CD4-positive, alpha-beta T cell (primary cell): ENCODE measurements at regions not wholly inside any gene's neighbourhood (a gene's known extent, or its start where the extent isn't known, plus 50 kb on each side); places are given as distances from the start of the nearest gene placed in this dataset.

Experiments
- ATAC-seq: fragments of 200-7000 bp; cut with Tn5 transposase; one replicate; pipeline ENCODE4 v1.10.0; 2022; ENCODE audit warnings: mild to moderate bottlenecking; ENCODE audit not compliant: poor library complexity
- CTCF ChIA-PET: fragments of 350-600 bp; sonication (Branson Sonifier 250); formaldehyde crosslinking; loops from one replicate; lab custom pipeline; 2021; ENCODE audit warnings: antibody characterized with exemption, inconsistent platforms; lab: Charles Lee
- POLR2A ChIA-PET: fragments of 350-600 bp; sonication (Branson Sonifier 250); formaldehyde crosslinking; loops from one replicate; lab custom pipeline; 2021; ENCODE audit warnings: antibody characterized with exemption, inconsistent platforms; lab: Charles Lee
- DNase-seq, 14 experiments: peaks; one replicate each; pipeline ENCODE4 v3.0.0-alpha.2; 2013 to 2020; ENCODE audit warnings: mixed read lengths in 2 of 14
- H3K27ac ChIP-seq, 2 donors: one replicate each; pipeline versions ENCODE4 v1.5.1 to v1.7.0; 2013; ENCODE audit warnings: low read length in 2 of 2, low read depth in 1 of 2, mild to moderate bottlenecking in 1 of 2
- H3K27me3 ChIP-seq, 2 experiments: 1 replicate in 1 of 2; 2 replicates in 1 of 2; pipeline versions ENCODE4 v1.6.1 to v1.7.0; 2013; ENCODE audit warnings: low read length in 2 of 2, control low read depth in 1 of 2, mild to moderate bottlenecking in 1 of 2, moderate library complexity in 1 of 2; ENCODE audit not compliant: insufficient read depth in 2 of 2, control insufficient read depth in 1 of 2
- H3K36me3 ChIP-seq: one replicate; pipeline ENCODE4 v1.6.1; 2013; ENCODE audit warnings: low read length, control low read depth; ENCODE audit not compliant: insufficient read depth
- H3K4me1 ChIP-seq: one replicate; pipeline ENCODE4 v1.6.1; 2013; ENCODE audit warnings: low read length, control low read depth; ENCODE audit not compliant: insufficient read depth
- H3K4me3 ChIP-seq: one replicate; pipeline ENCODE4 v1.5.1; 2013; ENCODE audit warnings: mild to moderate bottlenecking, low read length, moderate library complexity
- H3K9me3 ChIP-seq, 2 experiments: 1 replicate in 1 of 2; 2 replicates in 1 of 2; pipeline versions ENCODE4 v1.6.1 to v1.7.0; 2013; ENCODE audit warnings: low read length in 2 of 2, mild to moderate bottlenecking in 2 of 2, control low read depth in 1 of 2, moderate library complexity in 1 of 2; ENCODE audit not compliant: control insufficient read depth in 1 of 2, insufficient read depth in 1 of 2
- H3K27ac Mint-ChIP-seq: one replicate; pipeline ENCODE4 v1.8.0; 2020; ENCODE audit warnings: mixed read lengths
- H3K27me3 Mint-ChIP-seq: one replicate; pipeline ENCODE4 v1.8.0; 2021; ENCODE audit warnings: mixed read lengths
- H3K36me3 Mint-ChIP-seq: one replicate; pipeline ENCODE4 v1.8.0; 2021; ENCODE audit warnings: low read depth, mixed read lengths
- H3K4me1 Mint-ChIP-seq: one replicate; pipeline ENCODE4 v1.8.0; 2021; ENCODE audit warnings: low read depth, mixed read lengths
- H3K4me3 Mint-ChIP-seq: one replicate; pipeline ENCODE4 v1.8.0; 2020; ENCODE audit warnings: mild to moderate bottlenecking, mixed read lengths
- H3K9me3 Mint-ChIP-seq: one replicate; pipeline ENCODE4 v1.8.0; 2020; ENCODE audit warnings: mixed read lengths
- CTCF ChIP-seq: fragments of 200-600 bp; IDR thresholded peaks from one replicate; pipeline ENCODE4 v1.8.0; 2022; ENCODE audit warnings: antibody characterized with exemption, mild to moderate bottlenecking
- intact Hi-C, 2 experiments: fragments of 100-400 bp; cut with DNase I in 1 of 2; cut with micrococcal nuclease in 1 of 2; formaldehyde crosslinking; loops; one replicate each; pipeline versions ENCODE4 v1.15.1 to v1.9.0; 2023 to 2025; cut with DNase I, micrococcal nuclease

- ATAC-seq (no peak), DNase-seq (no peak)
- no peak for TF ChIP-seq CTCF
- no peaks in the 10 kb centered on the region for H3K4me1 ChIP-seq
- Mint-ChIP-seq H3K4me3 (no peak overlapping the region), H3K4me1 (no peaks in the 10 kb centered on the region), H3K27me3 (no peaks in the 10 kb centered on the region), H3K27ac (no peak overlapping the region), H3K9me3 (no peaks in the 10 kb centered on the region), H3K36me3 (no peaks in the 10 kb centered on the region)
- CTCF ChIA-PET, result no interaction called here
- peaks cover 0 to 4% of the 10 kb centered on the region in 2 experiments for H3K9me3 ChIP-seq
- no peaks in the 10 kb centered on the region for H3K27me3 ChIP-seq
- intact Hi-C loops, result no loop called here
- no peak overlapping the region for H3K4me3 ChIP-seq
- no peak overlapping the region for H3K27ac ChIP-seq
- POLR2A ChIA-PET, result no interaction called here
- no peaks in the 10 kb centered on the region for H3K36me3 ChIP-seq
Observed at GRCh38 chr16:59042301-59042700, 308.2 kb upstream of the GOT2 start.

GRCh38 chr16:59039066-59039720 lies 305.1 kb upstream of the GOT2 start:
- intact Hi-C loops, result no loop called here
- ChIA-PET CTCF (no interaction called here), POLR2A (no interaction called here)
- H3K4me1 Mint-ChIP-seq, result no peaks in the 10 kb centered on the region
- Histone ChIP-seq H3K4me1 (no peaks in the 10 kb centered on the region), H3K27me3 (no peaks in the 10 kb centered on the region), H3K4me3 (no peak overlapping the region), H3K9me3 (no peaks in the 10 kb centered on the region), H3K27ac (no peak overlapping the region), H3K36me3 (no peaks in the 10 kb centered on the region)
- peaks cover 2% of the 10 kb centered on the region for H3K9me3 Mint-ChIP-seq
- no peak overlapping the region for H3K4me3 Mint-ChIP-seq
- no peaks in the 10 kb centered on the region for H3K36me3 Mint-ChIP-seq
- H3K27me3 Mint-ChIP-seq, result no peaks in the 10 kb centered on the region
- DNase-seq (no peak), ATAC-seq (no peak)
- H3K27ac Mint-ChIP-seq, result no peak overlapping the region
- no peak for TF ChIP-seq CTCF

- no peaks in the 10 kb centered on the region for H3K4me1 Mint-ChIP-seq
- ATAC-seq (no peak), DNase-seq (no peak)
- H3K27me3 Mint-ChIP-seq, result no peaks in the 10 kb centered on the region
- intact Hi-C loops, result no loop called here
- Histone ChIP-seq H3K4me3 (no peak overlapping the region), H3K4me1 (no peaks in the 10 kb centered on the region), H3K36me3 (no peaks in the 10 kb centered on the region), H3K27me3 (no peaks in the 10 kb centered on the region), H3K27ac (no peak overlapping the region), H3K9me3 (no peaks in the 10 kb centered on the region)
- no peak for TF ChIP-seq CTCF
- ChIA-PET CTCF (no interaction called here), POLR2A (no interaction called here)
- peaks cover 7% of the 10 kb centered on the region for H3K9me3 Mint-ChIP-seq
- no peak overlapping the region for H3K4me3 Mint-ChIP-seq
- H3K27ac Mint-ChIP-seq, result no peak overlapping the region
- no peaks in the 10 kb centered on the region for H3K36me3 Mint-ChIP-seq
Observed at GRCh38 chr16:59030923-59031485, 296.9 kb upstream of the GOT2 start.
